Transverse colon (tissue), 4 donors: ENCODE measurements at regions not wholly inside any gene's neighbourhood (a gene's known extent, or its start where the extent isn't known, plus 50 kb on each side); places are given as distances from the start of the nearest gene placed in this dataset.

Source experiments
- DNase-seq: peaks from one replicate; pipeline ENCODE4 v3.0.0-alpha.2; 2019
- H3K27ac ChIP-seq, 4 donors: fragments of 200-600 bp; sonication (generic); 2 replicates each; pipeline ENCODE4 v1.5.1; 2016 to 2018; ENCODE audit warnings: inconsistent platforms in 4 of 4
- H3K27me3 ChIP-seq: fragments of 200-600 bp; sonication (generic); 2 replicates; pipeline ENCODE4 v1.5.1; 2017; ENCODE audit warnings: inconsistent platforms
- H3K36me3 ChIP-seq, 4 donors: fragments of 200-600 bp; sonication (generic); 2 replicates each; pipeline ENCODE4 v1.5.1; 2017 to 2019; ENCODE audit warnings: inconsistent platforms in 4 of 4
- H3K4me1 ChIP-seq, 4 donors: fragments of 200-600 bp; sonication (generic); 2 replicates each; pipeline ENCODE4 v1.5.1; 2017 to 2020; ENCODE audit warnings: inconsistent platforms in 4 of 4
- H3K4me3 ChIP-seq, 4 donors: fragments of 200-600 bp; sonication (generic); 1 replicate in 1 of 4; 2 replicates in 3 of 4; pipeline versions ENCODE4 v1.5.1 to v1.6.1; 2017 to 2019; ENCODE audit warnings: inconsistent platforms in 4 of 4
- H3K9me3 ChIP-seq, 2 donors: fragments of 200-600 bp; sonication (generic); 2 replicates each; pipeline ENCODE4 v1.5.1; 2017 to 2019; ENCODE audit warnings: inconsistent platforms in 2 of 2
- CTCF ChIP-seq, 5 experiments: fragments of 200-600 bp in 3 of 5; fragments of 450-650 bp in 2 of 5; sonication (generic) in 3 of 5; IDR thresholded peaks; 1 replicate in 2 of 5; 2 replicates in 3 of 5; pipeline ENCODE4 v1.5.1; 2016 to 2017; ENCODE audit warnings: antibody characterized with exemption in 5 of 5, inconsistent platforms in 3 of 5, mild to moderate bottlenecking in 2 of 5, moderate library complexity in 1 of 5
- EP300 ChIP-seq: sonication (generic); formaldehyde crosslinking; IDR thresholded peaks from one replicate; pipeline ENCODE4 v1.6.1; 2017; ENCODE audit warnings: antibody characterized with exemption, low read depth
- POLR2A ChIP-seq: fragments of 450-650 bp; IDR thresholded peaks from one replicate; pipeline ENCODE4 v1.6.1; 2016; ENCODE audit warnings: antibody characterized with exemption, mild to moderate bottlenecking, moderate library complexity
- POLR2AphosphoS5 ChIP-seq, 3 donors: sonication (generic); formaldehyde crosslinking; IDR thresholded peaks; one replicate each; pipeline ENCODE4 v1.6.1; 2016; ENCODE audit warnings: antibody characterized with exemption in 3 of 3
- WGBS, 2 donors: methylation state at CpG; one replicate each; pipeline ENCODE4 v1.1.5; 2018; ENCODE audit warnings: low coverage in 1 of 2; 5-methylcytosine and 5-hydroxymethylcytosine counted together
- in situ Hi-C, 4 donors: fragments of 200-750 bp; cut with MboI; loops; one replicate each; pipeline versions ENCODE4 v1.15.0 to v1.15.1; 2017; ENCODE audit warnings: low sequenced_read_pairs in 3 of 4, low pct_ligation_motif_present in 1 of 4, low pct_unique_long_range_greater_than_20kb in 1 of 4
- intact Hi-C: fragments of 100-400 bp; cut with DNase I; formaldehyde crosslinking; loops from one replicate; pipeline ENCODE4 v1.15.1; 2023; ENCODE audit warnings: low total_unique reads

- H3K27ac ChIP-seq = no peak overlapping the region
- intact Hi-C loops = no loop called here
- H3K36me3 ChIP-seq = no peaks in the 10 kb centered on the region
- no peaks in the 10 kb centered on the region for H3K9me3 ChIP-seq
- 75 to 80% methylated on average over 3 of the region's 3 CpGs for WGBS, 2 donors
- TF ChIP-seq EP300 (no peak), POLR2A (no peak), CTCF (IDR thresholded peaks at IDR 0.05) (no peak), POLR2AphosphoS5 (IDR thresholded peaks at IDR 0.05) (no peak)
- no peaks in the 10 kb centered on the region for H3K4me1 ChIP-seq
- DNase-seq = no peak
- in situ Hi-C loops = no loop called here
- H3K4me3 ChIP-seq = no peak overlapping the region
- H3K27me3 ChIP-seq = no peaks in the 10 kb centered on the region
These were observed 297.8 kb upstream of the RSPO3 start for GRCh38 chr6:126820634-126821033.

GRCh38 chr6:126821706-126822105, 296.8 kb upstream of the RSPO3 start:
- in situ Hi-C loops (no loop called here), intact Hi-C loops (no loop called here)
- TF ChIP-seq EP300 (no peak), POLR2A (no peak), POLR2AphosphoS5 (IDR thresholded peaks at IDR 0.05) (no peak), CTCF (IDR thresholded peaks at IDR 0.05) (no peak)
- Histone ChIP-seq H3K27me3 (no peaks in the 10 kb centered on the region), H3K4me1 (no peaks in the 10 kb centered on the region), H3K4me3 (no peak overlapping the region), H3K36me3 (no peaks in the 10 kb centered on the region), H3K27ac (no peak overlapping the region), H3K9me3 (no peaks in the 10 kb centered on the region)
- DNase-seq = no peak
- WGBS, 2 donors = 59 to 67% methylated on average over 2 of the region's 2 CpGs

GRCh38 chr6:126824226-126824625, 294.2 kb upstream of the RSPO3 start:
- H3K4me3 ChIP-seq = no peak overlapping the region

GRCh38 chr6:126824815-126825214, 293.7 kb upstream of the RSPO3 start:
- in situ Hi-C loops (no loop called here), intact Hi-C loops (no loop called here)
- TF ChIP-seq POLR2A (no peak), POLR2AphosphoS5 (IDR thresholded peaks at IDR 0.05) (no peak), EP300 (no peak), CTCF (IDR thresholded peaks at IDR 0.05) (no peak)
- Histone ChIP-seq H3K9me3 (no peaks in the 10 kb centered on the region), H3K27me3 (no peaks in the 10 kb centered on the region), H3K4me3 (no peak overlapping the region), H3K4me1 (no peaks in the 10 kb centered on the region), H3K27ac (no peak overlapping the region), H3K36me3 (no peaks in the 10 kb centered on the region)
- no peak for DNase-seq
- WGBS, 2 donors = 86 to 93% methylated on average over 2 of the region's 2 CpGs

More at GRCh38 chr6:126824226-126824625, 294.2 kb upstream of the RSPO3 start:
- intact Hi-C loops = no loop called here
- no peaks in the 10 kb centered on the region for H3K27me3 ChIP-seq
- H3K4me1 ChIP-seq = no peaks in the 10 kb centered on the region
- in situ Hi-C loops = no loop called here
- H3K27ac ChIP-seq = no peak overlapping the region
- 25 to 59% methylated on average over 1 to 2 of the region's 2 CpGs for WGBS, 2 donors
- TF ChIP-seq EP300 = no peak
- no peaks in the 10 kb centered on the region for H3K9me3 ChIP-seq
- H3K36me3 ChIP-seq = no peaks in the 10 kb centered on the region
- no peak for DNase-seq

DNA sequence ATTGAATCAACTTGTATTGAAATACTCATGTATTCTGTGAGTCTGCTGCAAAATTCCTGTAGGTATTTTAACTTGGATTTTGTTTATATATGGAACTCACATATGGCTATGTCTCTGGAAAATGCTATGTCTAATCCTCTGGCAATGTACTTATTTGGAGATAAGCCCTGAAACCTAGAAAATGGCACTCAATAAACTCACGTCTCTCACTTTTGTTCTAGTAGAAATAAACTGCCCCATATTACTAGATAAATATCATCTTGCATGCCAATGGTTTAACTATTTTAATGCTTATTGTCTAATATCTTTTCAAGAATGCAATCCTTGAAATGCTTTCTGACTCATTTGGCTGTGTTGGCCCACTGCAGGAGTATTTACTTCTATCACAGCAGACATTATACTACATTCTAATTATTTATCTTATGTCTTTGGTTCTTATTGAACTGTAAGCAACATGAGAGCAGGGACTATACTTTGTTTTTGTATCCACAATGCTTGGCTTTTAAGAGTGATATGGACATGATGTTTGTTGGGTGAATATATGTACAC, 292.2 kb upstream of the RSPO3 start:
- no peak for DNase-seq
- Histone ChIP-seq H3K4me3 (no peak overlapping the region), H3K27ac (no peak overlapping the region), H3K4me1 (no peaks in the 10 kb centered on the region), H3K9me3 (no peaks in the 10 kb centered on the region), H3K36me3 (no peaks in the 10 kb centered on the region), H3K27me3 (no peaks in the 10 kb centered on the region)
- intact Hi-C loops = no loop called here
- WGBS, 2 donors = 50 to 62% methylated on average over 1 of the region's 1 CpG
- in situ Hi-C loops = no loop called here
- no peak for TF ChIP-seq EP300
- TF ChIP-seq POLR2AphosphoS5 (IDR thresholded peaks at IDR 0.05) = no peak
- TF ChIP-seq POLR2A = no peak
